ENCODE measurements at regions not wholly inside any gene's neighbourhood (a gene's known extent, or its start where the extent isn't known, plus 50 kb on each side); places are given as distances from the start of the nearest gene placed in this dataset.
A peak's percentile ranks its signal among the peaks of the same experiment; 100 is the strongest.
"Not testable (repeated sequence)": the region's sequence is repeated elsewhere in the genome, so short reads cannot be mapped to it uniquely, and the experiment has no call there.

DNA sequence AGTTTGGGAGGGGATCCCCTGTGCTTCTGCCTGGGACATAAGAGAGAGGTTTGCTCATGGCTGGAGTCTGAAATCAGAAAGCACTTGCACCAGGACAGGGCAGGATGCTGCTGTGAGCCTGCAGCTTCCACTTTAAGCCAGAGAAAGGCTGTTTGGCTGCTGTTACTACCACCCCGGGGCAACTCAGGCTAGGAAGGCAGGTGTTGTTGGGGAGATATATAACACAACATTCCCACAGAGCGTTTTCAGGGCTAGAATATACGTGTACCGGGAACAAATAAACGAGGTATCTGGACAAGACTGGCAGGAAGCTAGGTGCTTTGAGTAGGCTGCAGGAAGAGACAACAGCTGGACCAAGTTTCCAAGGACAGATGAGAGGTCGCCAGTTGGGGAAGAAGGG lies 313.3 kb upstream of the CCL2 start:
- Histone ChIP-seq H3K36me3 (no peaks in the 10 kb centered on the region), H3K27ac (no peak overlapping the region), H3K27me3 (0 out of 2 replicates have a peak, but pooled peaks cover 8% of the 10 kb centered on the region), H3K4me3 (no peak overlapping the region), H3K4me1 (no peaks in the 10 kb centered on the region), H3K9me3 (replicated peaks) (no peaks in the 10 kb centered on the region)
- DNase-seq, result no peak

DNA sequence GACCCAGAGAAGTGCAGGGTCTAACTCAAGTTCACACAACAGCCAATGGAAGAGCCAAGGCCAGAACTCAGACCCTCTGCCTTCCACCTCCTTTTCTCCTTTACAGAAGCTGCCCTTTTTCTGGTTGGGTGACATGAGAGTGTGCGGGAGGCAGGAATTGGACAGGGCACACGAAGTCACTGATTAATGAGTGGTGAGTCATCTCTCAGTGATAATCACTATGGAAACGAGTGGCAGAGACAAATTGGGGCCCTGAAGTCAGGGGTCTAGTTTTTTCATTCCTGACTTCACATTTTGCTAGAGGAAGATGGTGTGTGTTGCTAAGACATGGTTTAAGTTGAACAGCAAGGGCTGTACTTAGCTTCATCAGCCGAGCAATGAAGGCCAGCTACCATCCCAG lies 312.7 kb upstream of the CCL2 start:
- Histone ChIP-seq H3K4me3 (no peak overlapping the region), H3K27ac (no peak overlapping the region), H3K9me3 (replicated peaks) (no peaks in the 10 kb centered on the region), H3K36me3 (no peaks in the 10 kb centered on the region), H3K27me3 (0 out of 2 replicates have a peak, but pooled peaks cover 8% of the 10 kb centered on the region), H3K4me1 (no peaks in the 10 kb centered on the region)
- no peak for DNase-seq

DNA sequence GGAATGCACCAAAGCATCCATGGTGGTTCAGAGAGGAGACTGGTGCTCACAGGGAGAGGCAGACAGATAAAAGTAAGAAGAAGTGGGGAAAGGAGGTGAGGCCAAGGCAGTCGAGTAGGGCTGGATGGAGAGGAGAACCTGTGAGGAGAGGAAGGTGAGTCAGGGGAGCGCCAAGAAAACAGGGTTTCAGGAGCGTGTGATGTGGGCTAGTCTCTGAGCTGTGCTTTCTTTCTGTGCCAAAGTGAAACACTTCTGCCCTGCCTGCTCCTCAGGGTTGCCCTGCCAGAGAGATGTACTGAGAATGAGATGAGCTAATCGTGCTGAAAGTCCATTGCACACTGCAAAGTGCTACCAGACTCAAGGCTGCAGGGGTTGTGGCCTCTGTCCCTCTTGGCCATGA lies 310.7 kb upstream of the CCL2 start:
- no peak for DNase-seq
- no peak overlapping the region for H3K4me3 ChIP-seq
- 0 out of 2 replicates have a peak, but pooled peaks cover 8% of the 10 kb centered on the region for H3K27me3 ChIP-seq
- no peaks in the 10 kb centered on the region for H3K36me3 ChIP-seq
- H3K27ac ChIP-seq, result no peak overlapping the region
- H3K4me1 ChIP-seq, result no peaks in the 10 kb centered on the region
- H3K9me3 ChIP-seq (replicated peaks), result no peaks in the 10 kb centered on the region

DNA sequence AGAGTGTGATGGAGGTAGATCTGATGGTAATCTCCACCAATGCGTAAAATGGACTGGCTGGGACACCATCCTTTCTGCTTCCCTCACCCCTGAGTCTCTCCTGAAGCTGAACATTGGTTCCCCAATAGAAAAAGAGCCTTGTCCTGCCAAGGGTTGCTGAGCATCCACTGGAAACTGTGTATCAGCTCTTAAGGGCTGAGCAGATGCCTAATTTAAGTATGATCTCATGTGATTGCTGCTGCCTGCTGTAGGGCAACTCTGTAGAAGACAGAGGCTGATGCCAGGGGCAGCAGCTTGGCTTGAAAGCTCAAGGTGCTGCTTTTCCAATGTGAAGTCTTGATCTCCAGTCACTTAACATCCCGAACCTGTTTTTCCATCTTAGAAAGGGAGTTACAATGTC lies 310.3 kb upstream of the CCL2 start:
- Histone ChIP-seq H3K9me3 (replicated peaks) (no peaks in the 10 kb centered on the region), H3K27ac (no peak overlapping the region), H3K4me1 (no peaks in the 10 kb centered on the region), H3K27me3 (0 out of 2 replicates have a peak, but pooled peaks cover 8% of the 10 kb centered on the region), H3K36me3 (no peaks in the 10 kb centered on the region), H3K4me3 (no peak overlapping the region)
- DNase-seq, result no peak

DNA sequence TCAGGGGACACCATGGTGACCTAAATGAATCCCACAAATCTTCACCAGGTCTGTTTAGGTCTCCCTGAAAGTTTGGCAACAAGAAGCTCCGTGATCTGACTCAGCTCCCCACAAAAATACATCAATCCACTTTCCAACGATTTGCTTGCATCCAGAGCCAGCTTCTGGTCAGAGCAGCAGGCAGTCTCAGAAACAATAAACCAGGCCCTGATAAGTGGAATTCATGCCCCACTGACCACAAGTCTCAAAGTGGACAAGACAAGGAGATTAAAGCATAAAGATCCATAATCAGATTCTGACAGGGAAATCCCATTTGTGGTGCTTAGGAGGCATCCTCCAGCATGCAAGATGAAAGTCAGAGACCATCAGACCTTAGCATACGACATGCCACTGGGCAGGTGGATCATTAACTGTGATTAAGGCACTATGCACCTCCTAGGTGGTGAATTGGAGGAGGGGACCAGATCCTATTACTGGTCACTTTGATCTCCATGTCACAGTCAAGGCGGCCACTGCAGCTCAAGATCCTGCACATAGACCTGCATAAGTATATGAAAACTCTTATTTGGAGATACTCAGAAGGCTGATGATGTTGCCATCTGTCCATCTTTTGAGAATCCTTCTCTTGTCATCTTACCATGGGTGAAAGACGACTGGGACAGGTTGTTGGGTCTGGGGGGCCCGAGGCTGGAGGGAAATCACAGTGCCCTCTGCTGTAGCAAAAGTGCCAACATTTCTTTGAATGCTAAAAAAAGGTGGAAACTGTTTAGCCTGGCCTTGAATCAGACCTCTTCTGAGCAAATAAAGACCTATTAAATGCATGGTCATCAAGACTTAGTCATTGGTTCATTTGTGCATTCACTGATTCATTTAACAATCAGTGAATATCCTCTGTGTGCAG lies 309.2 kb upstream of the CCL2 start:
- H3K9me3 ChIP-seq (replicated peaks), result no peaks in the 10 kb centered on the region
- H3K4me1 ChIP-seq, result no peaks in the 10 kb centered on the region
- no peak for DNase-seq
- no peak overlapping the region for H3K27ac ChIP-seq
- H3K4me3 ChIP-seq, result no peak overlapping the region
- no peaks in the 10 kb centered on the region for H3K36me3 ChIP-seq
- H3K27me3 ChIP-seq, result 0 out of 2 replicates have a peak, but pooled peaks cover 8% of the 10 kb centered on the region

DNA sequence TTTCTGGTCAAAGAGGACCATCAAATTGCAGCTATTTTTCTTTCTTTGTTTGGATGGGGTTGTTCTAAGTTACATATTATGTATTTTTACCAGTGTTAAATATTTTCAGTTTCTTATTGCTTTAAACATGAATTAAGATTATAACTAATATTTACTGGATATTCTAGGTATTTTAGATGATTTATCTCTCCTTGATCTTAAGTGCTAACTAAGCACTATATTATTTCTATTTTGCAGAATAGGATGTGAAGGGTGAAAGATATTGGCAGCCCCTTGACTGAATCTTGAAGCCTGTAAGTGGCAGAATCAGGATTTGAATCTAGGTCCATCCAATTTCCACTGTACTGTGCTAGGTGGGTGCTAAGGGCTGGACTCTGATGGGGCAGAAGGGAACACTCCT lies 307.3 kb upstream of the CCL2 start:
- Histone ChIP-seq H3K27ac (no peak overlapping the region), H3K9me3 (replicated peaks) (no peaks in the 10 kb centered on the region), H3K36me3 (no peaks in the 10 kb centered on the region), H3K27me3 (0 out of 2 replicates have a peak, but pooled peaks cover 8% of the 10 kb centered on the region), H3K4me3 (no peak overlapping the region), H3K4me1 (no peaks in the 10 kb centered on the region)
- DNase-seq, result no peak

DNA sequence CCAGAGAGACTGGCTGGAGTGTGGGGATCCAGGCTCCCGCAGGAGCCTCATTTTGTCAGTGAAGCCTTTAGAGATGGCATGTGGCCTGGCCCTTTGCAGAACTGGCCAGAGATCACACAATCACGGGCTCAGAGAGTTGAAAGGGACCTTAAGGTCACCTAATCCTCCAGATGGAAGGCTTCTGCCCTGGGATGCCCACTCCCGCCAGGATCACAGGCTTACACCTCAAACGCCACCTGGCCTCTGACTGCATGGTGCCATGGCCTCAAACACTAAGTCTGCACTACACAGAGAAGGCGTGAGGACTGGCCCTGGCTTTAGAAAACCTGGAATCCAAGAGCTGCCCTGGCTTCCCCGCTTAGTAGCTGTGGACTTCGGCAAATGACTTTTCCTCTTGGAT lies 306.8 kb upstream of the CCL2 start:
- DNase-seq, result no peak
- Histone ChIP-seq H3K36me3 (no peaks in the 10 kb centered on the region), H3K27me3 (0 out of 2 replicates have a peak, but pooled peaks cover 8% of the 10 kb centered on the region), H3K27ac (no peak overlapping the region), H3K4me3 (no peak overlapping the region), H3K4me1 (no peaks in the 10 kb centered on the region), H3K9me3 (replicated peaks) (no peaks in the 10 kb centered on the region)

DNA sequence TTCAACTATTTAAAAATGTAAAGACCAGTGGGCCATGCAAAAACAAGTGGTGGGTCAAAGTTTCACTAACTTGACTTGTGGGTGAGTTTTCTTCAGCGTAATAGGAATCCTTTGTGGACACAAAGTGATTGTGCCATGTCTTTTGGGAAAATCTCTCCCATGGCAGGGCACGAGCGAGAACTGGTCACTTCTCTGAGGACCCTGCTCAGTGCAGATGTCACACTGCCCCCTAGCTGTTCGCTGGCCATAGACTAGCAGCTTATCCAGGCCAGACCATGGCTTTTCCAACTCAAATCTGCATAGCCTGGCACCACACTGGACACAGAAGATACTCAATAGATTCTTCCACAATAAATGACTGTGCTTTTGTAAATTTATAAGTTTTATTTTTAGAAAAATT lies 306.0 kb upstream of the CCL2 start:
- Histone ChIP-seq H3K36me3 (no peaks in the 10 kb centered on the region), H3K27ac (no peak overlapping the region), H3K4me1 (no peaks in the 10 kb centered on the region), H3K27me3 (0 out of 2 replicates have a peak, but pooled peaks cover 5% of the 10 kb centered on the region), H3K9me3 (replicated peaks) (no peaks in the 10 kb centered on the region), H3K4me3 (no peak overlapping the region)
- DNase-seq, result peak in 1 of 2 experiments; percentile 38

DNA sequence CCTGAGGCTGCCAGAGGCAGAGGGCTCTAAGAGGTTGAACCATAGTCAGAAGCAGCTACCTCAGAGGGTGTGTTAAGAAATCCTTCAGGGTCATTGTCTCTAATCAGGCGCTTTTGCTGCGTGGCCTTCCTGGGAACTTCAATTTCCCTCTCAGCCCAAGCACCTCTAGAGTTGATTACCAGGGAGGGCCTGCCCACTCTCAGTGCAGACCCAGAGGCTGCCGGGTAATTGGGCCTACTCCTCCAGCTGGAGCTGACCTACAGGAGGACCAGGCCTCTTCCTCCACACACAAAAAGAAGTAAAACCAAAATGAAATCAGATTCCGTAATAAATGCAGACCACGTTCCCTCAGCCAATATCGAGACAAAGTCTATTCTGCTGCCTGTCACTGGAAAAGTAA lies 305.0 kb upstream of the CCL2 start:
- no peaks in the 10 kb centered on the region for H3K9me3 ChIP-seq (replicated peaks)
- H3K4me3 ChIP-seq, result no peak overlapping the region
- no peaks in the 10 kb centered on the region for H3K36me3 ChIP-seq
- DNase-seq, result no peak
- H3K27me3 ChIP-seq, result 0 out of 2 replicates have a peak, but pooled peaks cover 3% of the 10 kb centered on the region
- no peaks in the 10 kb centered on the region; the same call in 1 of the 2 replicates for H3K4me1 ChIP-seq
- no peak overlapping the region for H3K27ac ChIP-seq

DNA sequence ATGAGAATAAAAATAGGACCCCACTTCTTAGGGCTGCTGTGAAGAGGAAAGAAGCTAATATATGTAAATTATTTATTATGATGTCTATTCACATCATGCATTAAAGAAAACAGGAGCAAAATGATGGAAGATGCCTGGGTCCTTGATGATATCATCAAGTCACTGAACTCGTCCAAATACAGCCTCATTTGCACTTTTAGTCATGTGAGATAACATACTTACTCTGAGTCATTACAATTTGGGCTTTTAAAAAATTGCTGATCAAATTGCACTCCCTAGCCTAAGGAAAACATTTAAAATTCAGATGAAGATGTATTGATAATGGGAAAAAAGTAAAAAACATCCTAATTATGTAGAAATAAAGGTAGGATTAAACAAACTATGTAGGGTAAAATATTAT lies 302.7 kb upstream of the CCL2 start:
- Histone ChIP-seq H3K27ac (no peak overlapping the region), H3K4me1 (no peaks in the 10 kb centered on the region; the same call in 1 of the 2 replicates), H3K27me3 (no peaks in the 10 kb centered on the region), H3K36me3 (no peaks in the 10 kb centered on the region), H3K9me3 (replicated peaks) (no peaks in the 10 kb centered on the region), H3K4me3 (no peak overlapping the region)
- no peak for DNase-seq

DNA sequence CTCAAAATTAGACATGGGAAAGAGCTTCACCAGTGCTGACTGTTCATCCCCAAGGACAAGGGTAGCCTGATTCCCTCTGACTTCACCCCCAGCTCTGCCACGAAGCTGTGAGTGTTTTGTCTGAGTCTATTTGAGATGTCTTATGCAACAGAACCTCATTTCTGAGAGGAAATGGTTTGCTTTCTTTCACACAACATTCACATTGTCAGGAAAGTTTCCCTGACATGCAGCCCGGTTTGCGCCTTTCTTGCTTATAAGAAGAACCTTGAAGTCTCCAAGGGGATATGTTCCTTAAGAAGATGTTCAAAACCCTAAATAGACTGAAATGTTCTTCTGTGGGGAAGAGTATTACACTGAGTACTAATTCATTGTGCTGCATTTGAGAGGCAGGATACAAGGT lies 300.5 kb upstream of the CCL2 start:
- DNase-seq, result no peak

DNA sequence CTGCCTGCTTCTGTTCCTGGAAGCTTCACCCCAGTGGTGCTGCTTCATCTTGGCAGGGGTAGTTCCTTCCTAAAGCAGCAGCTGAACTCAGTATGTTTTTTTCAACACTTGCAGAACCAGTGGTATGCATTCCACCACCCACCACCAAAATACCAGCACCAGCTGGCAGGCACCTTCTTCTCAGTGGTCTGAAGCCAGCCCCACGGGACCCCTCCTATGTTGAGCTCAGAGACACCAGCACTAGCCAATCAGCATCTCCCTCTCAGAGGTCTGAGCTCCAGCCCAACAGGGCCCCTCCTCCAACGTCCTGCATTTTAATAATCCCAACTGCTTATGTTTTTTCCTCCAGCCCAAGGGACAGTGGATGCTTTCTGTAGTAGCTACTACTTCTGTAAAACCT lies 299.6 kb upstream of the CCL2 start:
- H3K27me3 ChIP-seq, result no peaks in the 10 kb centered on the region
- no peaks in the 10 kb centered on the region; the same call in 1 of the 2 replicates for H3K4me1 ChIP-seq
- H3K36me3 ChIP-seq, result no peaks in the 10 kb centered on the region
- peaks cover 4% of the 10 kb centered on the region; the same call in 1 of the 2 replicates for H3K9me3 ChIP-seq (replicated peaks)
- no peak overlapping the region for H3K4me3 ChIP-seq
- peak; percentile 23 to 24 for DNase-seq
- H3K27ac ChIP-seq, result no peak overlapping the region

More for the DNA sequence above, 300.5 kb upstream of the CCL2 start:
- H3K36me3 ChIP-seq, result no peaks in the 10 kb centered on the region
- no peaks in the 10 kb centered on the region; the same call in 1 of the 2 replicates for H3K4me1 ChIP-seq
- H3K27ac ChIP-seq, result no peak overlapping the region
- no peak overlapping the region for H3K4me3 ChIP-seq
- H3K27me3 ChIP-seq, result no peaks in the 10 kb centered on the region
- H3K9me3 ChIP-seq (replicated peaks), result peaks cover 4% of the 10 kb centered on the region; the same call in 1 of the 2 replicates

DNA sequence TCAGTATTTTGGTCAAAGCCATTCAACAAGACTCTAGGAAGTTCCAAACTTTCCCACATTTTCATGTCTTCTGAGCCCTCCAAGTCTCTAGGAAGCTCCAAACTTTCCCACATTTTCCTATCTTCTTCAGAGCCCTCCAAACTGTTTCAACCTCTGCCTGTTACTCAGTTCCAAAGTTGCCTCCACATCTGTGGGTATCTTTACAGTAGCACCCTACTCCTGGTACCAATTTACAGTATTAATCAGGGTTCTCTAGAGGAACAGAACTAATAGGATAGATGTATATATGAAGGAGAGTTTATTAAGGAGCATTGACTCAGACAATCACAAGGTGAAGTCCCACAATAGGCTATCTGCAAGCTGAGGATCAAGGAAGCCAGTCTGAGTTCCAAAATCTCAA lies 296.0 kb upstream of the CCL2 start:
- not testable (repeated sequence) for H3K9me3 ChIP-seq (replicated peaks); H3K27ac ChIP-seq; H3K4me1 ChIP-seq; H3K27me3 ChIP-seq; H3K4me3 ChIP-seq; DNase-seq; H3K36me3 ChIP-seq

DNA sequence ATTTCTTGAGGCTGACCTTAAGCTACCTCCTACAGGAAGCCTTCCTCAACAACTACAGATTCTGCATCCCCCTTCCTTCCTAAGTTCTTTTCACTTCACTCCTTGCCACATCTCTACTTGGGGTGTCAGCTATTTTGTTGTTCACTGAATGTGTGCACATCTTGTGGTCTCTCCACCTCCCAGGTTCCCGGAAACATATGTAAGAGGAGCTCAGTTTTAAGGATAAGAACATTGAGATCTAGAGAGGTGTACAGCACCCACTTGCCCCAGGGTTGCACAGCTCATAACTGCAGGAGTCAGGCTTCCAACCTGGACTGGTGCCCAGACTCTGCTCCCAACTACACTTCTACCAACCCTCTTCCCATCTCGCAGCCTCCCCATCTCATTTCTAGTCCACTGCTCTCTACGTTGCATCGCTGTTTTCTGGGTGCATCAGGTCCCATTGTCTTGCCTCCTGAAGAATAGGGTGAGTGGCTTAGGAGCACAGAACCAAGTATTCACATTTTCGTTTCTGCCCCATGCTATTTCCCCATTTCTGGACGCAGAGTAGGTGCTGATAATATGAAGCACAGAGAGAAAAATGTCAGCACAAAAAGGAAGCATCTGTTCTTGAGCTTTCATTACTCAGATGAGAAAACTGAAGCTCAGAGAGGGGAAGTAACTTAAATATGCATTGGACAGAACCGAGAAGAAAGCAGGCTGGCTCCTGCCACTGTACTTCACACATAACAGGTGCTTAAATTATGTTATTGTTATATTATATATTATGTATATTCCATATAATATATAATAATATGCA lies 292.0 kb upstream of the CCL2 start:
- no peaks in the 10 kb centered on the region for H3K36me3 ChIP-seq
- no peak for DNase-seq
- H3K27me3 ChIP-seq, result peaks cover 4% of the 10 kb centered on the region; the same call in 1 of the 2 replicates
- H3K27ac ChIP-seq, result no peak overlapping the region
- no peak overlapping the region for H3K4me3 ChIP-seq
- peaks cover 4% of the 10 kb centered on the region; the same call in 1 of the 2 replicates for H3K9me3 ChIP-seq (replicated peaks)
- H3K4me1 ChIP-seq, result peaks cover 1% of the 10 kb centered on the region

All from SJCRH30 (cell line).